ENCODE measurements at regions not wholly inside any gene's neighbourhood (a gene's known extent, or its start where the extent isn't known, plus 50 kb on each side); places are given as distances from the start of the nearest gene placed in this dataset.
"Not testable (repeated sequence)": the region's sequence is repeated elsewhere in the genome, so short reads cannot be mapped to it uniquely, and the experiment has no call there.

DNA sequence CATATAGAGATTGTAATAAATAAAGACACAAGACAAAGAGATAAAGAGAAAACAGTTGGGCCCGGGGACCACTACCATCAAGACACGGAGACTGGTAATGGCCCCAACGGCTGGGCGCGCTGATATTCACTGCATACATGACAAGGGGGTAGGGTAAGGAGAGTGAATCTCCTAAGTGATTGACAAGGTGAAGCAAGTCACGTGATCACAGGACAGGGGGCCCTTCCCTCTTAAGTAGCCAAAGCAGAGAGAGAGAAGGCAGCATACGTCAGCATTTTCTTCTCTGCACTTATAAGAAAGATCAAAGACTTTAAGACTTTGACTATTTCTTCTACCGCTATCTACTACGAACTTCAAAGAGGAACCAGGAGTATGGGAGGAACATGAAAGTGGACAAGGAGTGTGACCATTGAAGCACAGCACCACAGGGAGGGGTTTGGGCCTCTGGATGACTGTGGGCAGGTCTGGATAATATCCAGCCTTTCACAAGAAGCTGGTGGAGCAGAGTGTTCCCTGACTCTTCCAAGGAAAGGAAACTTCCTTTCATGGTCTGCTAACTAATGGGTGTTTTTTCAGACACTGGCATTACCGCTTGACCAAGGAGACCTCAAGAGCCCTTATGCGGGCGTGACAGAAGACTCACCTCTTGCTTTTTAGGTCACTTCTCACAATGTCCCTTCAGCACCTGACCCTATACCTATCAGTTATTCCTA, 75.6 kb downstream of the MRPL39 start:
- DNase-seq (ENCODE audit: low read depth); H3K4me3 ChIP-seq (ENCODE audit: low read depth, low read length); in situ Hi-C loops (cut with HindIII; ENCODE audit: low sequenced_read_pairs): not testable (repeated sequence)

DNA sequence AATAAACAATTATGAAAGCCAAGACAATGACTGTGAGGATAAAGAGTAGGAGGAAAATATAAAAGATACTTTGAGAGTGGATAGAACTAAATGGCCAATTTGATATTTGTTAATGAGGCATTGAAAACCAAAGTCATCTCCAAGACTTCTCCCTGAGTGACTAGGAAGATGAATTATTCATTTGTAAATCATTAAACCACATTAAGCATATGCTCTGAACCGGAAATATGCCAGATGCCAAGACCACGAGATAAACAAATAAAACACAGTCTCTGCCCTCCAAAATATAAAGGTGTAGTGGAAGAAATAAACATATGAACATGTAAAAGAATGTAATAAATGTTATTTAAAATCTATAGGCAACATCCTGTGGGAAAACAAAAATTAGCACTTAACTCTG, 78.8 kb downstream of the MRPL39 start:
- H3K4me3 ChIP-seq (ENCODE audit: low read depth, low read length): no peak overlapping the region
- in situ Hi-C loops (cut with HindIII; ENCODE audit: low sequenced_read_pairs): no loop called here
- no peak for TF ChIP-seq CTCF (IDR thresholded peaks at IDR 0.05; ENCODE audit: low read depth, low read length, missing control alignments)
- DNase-seq (ENCODE audit: low read depth): no peak

DNA sequence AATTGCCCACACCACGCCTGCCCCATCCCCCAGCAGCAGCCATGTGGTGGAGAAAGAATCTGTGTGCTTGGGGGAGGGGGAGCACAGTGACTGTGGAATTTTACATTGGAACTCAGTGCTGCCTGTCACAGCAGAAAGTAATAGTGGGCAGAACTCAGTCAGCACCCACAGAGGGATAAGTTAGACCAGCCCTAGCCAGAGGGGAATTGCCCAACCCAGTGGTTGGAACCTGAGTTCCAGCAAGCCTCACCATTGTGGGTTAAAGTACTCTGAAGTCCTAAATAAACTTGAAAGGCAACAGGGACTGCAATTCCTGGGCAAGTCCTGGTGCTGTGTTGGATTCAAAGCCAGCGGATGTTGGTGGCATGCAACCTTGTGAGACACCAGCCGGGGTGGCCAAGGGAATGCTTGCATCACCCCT, 88.8 kb downstream of the MRPL39 start:
- no peak overlapping the region for H3K4me3 ChIP-seq (ENCODE audit: low read depth, low read length)
- no peak for DNase-seq (ENCODE audit: low read depth)
- no peak for TF ChIP-seq CTCF (IDR thresholded peaks at IDR 0.05; ENCODE audit: low read depth, low read length, missing control alignments)
- in situ Hi-C loops (cut with HindIII; ENCODE audit: low sequenced_read_pairs): no loop called here

DNA sequence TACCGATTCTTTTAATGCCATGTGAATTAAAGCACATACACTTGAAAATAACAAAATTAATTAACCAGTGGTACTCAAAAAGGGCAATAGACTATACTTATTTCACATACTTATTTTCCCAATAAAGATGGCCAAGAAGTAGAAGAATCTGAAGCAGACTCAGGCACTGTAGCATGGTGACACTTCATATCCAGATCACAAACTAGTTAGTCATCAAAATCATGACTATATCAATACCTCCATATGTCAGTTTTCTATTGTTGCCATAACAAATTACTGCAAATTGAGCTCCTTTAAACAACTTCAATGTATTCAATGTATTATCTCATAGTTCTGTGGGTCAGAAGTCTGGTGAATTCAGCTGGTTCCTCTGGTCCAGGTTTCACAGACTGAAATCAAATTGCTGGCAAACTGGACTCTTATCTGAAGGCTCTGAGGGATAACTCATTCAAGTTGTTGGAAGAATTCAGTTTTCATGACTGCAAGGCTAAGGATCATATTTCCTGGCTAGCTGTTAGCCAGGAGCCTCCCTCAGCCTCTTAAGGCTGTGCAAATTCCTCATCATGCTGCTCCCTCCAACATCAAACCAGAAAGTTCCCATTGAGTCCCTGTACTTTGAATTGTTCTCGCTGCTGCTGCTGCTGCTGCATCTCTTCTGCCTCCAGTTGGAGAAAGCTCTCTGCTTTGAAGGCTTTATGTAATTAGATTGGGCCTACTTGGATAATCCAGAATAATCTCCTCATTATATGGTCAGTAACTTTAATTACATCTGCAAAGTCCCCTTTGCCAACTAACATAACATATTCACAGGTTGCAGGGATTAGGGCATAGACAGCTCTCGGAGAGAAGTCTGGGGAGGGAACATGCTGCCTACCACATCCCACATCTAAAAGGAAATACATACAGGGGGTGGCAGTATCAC, 91.5 kb downstream of the MRPL39 start:
- DNase-seq (ENCODE audit: low read depth): no peak
- in situ Hi-C loops (cut with HindIII; ENCODE audit: low sequenced_read_pairs): no loop called here

GRCh38 chr21:25513810-25514209, 93.5 kb downstream of the MRPL39 start:
- no peak for TF ChIP-seq CTCF (IDR thresholded peaks at IDR 0.05; ENCODE audit: low read depth, low read length, missing control alignments)
- DNase-seq (ENCODE audit: low read depth): no peak
- in situ Hi-C loops (cut with HindIII; ENCODE audit: low sequenced_read_pairs): no loop called here
- H3K4me3 ChIP-seq (ENCODE audit: low read depth, low read length): no peak overlapping the region

More for the DNA sequence above, 91.5 kb downstream of the MRPL39 start:
- H3K4me3 ChIP-seq (ENCODE audit: low read depth, low read length): no peak overlapping the region
- TF ChIP-seq CTCF (IDR thresholded peaks at IDR 0.05; ENCODE audit: low read depth, low read length, missing control alignments): no peak

GRCh38 chr21:25512095-25513081, 94.9 kb downstream of the MRPL39 start:
- TF ChIP-seq CTCF (IDR thresholded peaks at IDR 0.05; ENCODE audit: low read depth, low read length, missing control alignments): no peak
- in situ Hi-C loops (cut with HindIII; ENCODE audit: low sequenced_read_pairs): no loop called here
- DNase-seq (ENCODE audit: low read depth): no peak
- no peak overlapping the region for H3K4me3 ChIP-seq (ENCODE audit: low read depth, low read length)
